ENCODE measurements at regions not wholly inside any gene's neighbourhood (a gene's known extent, or its start where the extent isn't known, plus 50 kb on each side); places are given as distances from the start of the nearest gene placed in this dataset.

DNA sequence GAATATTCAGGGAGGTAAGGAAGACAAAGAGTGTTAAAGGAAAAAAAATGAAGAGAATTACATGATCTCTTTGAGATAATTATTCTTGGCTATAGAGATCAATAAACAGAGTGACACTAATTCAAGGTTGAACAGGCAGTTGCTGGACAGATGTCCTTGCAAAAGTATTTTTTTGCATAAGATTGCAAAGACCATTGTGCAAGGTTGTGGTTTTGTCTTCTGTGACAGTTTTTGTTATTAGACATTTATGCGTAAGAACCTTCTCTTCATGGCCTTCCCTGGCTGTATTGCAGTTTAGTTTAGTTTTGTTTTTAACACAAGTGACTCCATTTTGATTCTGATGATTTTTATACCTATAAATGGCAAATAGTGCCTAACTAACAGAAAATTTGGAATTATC lies 682.8 kb upstream of the ARPP21 start (continued):
- TF ChIP-seq ZNF138 (CRISPR knock-in tag; conservative IDR thresholded peaks at IDR 0.05) (no peak), CREM (CRISPR knock-in tag; IDR thresholded peaks at IDR 0.05) (no peak), TEAD1 (CRISPR knock-in tag; IDR thresholded peaks at IDR 0.05) (no peak), TCF7 (CRISPR knock-in tag; IDR thresholded peaks at IDR 0.05; ENCODE audit: low read depth) (no peak)
- TF ChIP-seq, protein P1, sequence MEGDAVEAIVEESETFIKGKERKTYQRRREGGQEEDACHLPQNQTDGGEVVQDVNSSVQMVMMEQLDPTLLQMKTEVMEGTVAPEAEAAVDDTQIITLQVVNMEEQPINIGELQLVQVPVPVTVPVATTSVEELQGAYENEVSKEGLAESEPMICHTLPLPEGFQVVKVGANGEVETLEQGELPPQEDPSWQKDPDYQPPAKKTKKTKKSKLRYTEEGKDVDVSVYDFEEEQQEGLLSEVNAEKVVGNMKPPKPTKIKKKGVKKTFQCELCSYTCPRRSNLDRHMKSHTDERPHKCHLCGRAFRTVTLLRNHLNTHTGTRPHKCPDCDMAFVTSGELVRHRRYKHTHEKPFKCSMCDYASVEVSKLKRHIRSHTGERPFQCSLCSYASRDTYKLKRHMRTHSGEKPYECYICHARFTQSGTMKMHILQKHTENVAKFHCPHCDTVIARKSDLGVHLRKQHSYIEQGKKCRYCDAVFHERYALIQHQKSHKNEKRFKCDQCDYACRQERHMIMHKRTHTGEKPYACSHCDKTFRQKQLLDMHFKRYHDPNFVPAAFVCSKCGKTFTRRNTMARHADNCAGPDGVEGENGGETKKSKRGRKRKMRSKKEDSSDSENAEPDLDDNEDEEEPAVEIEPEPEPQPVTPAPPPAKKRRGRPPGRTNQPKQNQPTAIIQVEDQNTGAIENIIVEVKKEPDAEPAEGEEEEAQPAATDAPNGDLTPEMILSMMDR (IDR thresholded peaks at IDR 0.05), result no peak

DNA sequence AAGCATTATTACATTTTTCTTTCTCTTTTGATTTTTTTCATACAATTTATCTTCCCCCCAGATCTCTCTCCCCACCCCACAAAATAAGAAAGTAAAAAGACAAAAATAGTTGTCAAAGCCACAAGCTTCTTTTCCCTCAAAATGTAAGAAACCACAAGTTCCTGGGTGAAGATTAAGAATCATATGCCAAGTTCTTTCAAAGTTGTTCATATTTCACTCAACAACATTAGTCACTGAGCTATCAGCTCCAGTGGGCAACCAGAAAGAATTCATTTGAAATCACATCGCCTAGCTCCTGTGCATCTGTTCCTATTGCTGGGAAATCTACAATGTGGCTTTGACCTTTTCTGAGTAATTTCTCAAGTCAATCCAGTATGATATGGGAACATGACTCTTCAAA lies 681.6 kb upstream of the ARPP21 start:
- ATAC-seq, result no peak
- DNase-seq (ENCODE audit: low spot score), result no peak
- no peak overlapping the region for H3K4me3 Mint-ChIP-seq
- H3K9me3 Mint-ChIP-seq, result no peaks in the 10 kb centered on the region; the same call in 1 of the 2 replicates
- H3K27me3 Mint-ChIP-seq (ENCODE audit: low read depth), result no peaks in the 10 kb centered on the region
- POLR2A ChIA-PET, result no interaction called here
- peaks cover 20% of the 10 kb centered on the region for H3K4me1 Mint-ChIP-seq
- H3K27ac Mint-ChIP-seq, result no peak overlapping the region
- TF ChIP-seq ZBTB21 (CRISPR knock-in tag; IDR thresholded peaks at IDR 0.05; ENCODE audit: borderline replicate concordance), result no peak
- H3K36me3 Mint-ChIP-seq, result no peaks in the 10 kb centered on the region
- CTCF ChIA-PET, result no interaction called here

DNA sequence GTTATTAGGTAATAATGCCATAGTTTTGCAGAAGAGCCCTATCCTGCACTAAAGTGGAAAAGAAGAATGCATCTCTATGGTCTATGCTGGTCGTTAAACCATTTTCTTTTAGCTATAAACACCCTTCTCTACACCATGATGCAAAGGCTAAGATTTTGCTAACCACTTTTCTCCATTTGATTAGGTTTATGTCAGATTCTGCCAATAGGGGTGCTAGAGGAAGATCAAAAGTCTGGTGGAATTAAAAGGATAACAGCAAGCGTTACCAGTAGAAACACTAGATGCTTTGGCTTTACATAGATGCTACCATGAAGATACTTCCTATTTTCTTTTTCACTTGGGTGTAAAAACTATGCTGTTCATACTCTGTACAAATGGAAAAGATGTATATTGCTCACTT lies 669.8 kb upstream of the ARPP21 start:
- no peak for DNase-seq (ENCODE audit: low spot score)
- H3K27me3 Mint-ChIP-seq (ENCODE audit: low read depth), result no peaks in the 10 kb centered on the region
- H3K4me3 Mint-ChIP-seq, result no peak overlapping the region
- no peaks in the 10 kb centered on the region for H3K36me3 Mint-ChIP-seq
- CTCF ChIA-PET, result interaction anchor here (0.9 kb wide), 1 partner anchor 10 kb away, joined by 3 read pairs; no protein-coding TSS in a partner anchor
- H3K9me3 Mint-ChIP-seq, result peaks cover 3% of the 10 kb centered on the region; the same call in 1 of the 2 replicates
- no peaks in the 10 kb centered on the region for H3K4me1 Mint-ChIP-seq
- H3K27ac Mint-ChIP-seq, result no peak overlapping the region
- no peak; the same call in 1 of the 2 replicates for ATAC-seq
- POLR2A ChIA-PET, result no interaction called here
- TF ChIP-seq ZNF317 (CRISPR knock-in tag; IDR thresholded peaks at IDR 0.05; ENCODE audit: borderline replicate concordance, low read depth) (no peak), GRHL2 (CRISPR knock-in tag; IDR thresholded peaks at IDR 0.05; ENCODE audit: insufficient replicate concordance, severe bottlenecking) (no peak), ZNF396 (CRISPR knock-in tag; IDR thresholded peaks at IDR 0.05; ENCODE audit: borderline replicate concordance) (no peak), SOX15 (CRISPR knock-in tag; IDR thresholded peaks at IDR 0.05) (no peak), ZNF219 (CRISPR knock-in tag; IDR thresholded peaks at IDR 0.05; ENCODE audit: borderline replicate concordance) (no peak), MXD4 (CRISPR knock-in tag; IDR thresholded peaks at IDR 0.05; ENCODE audit: borderline replicate concordance) (no peak), IRF2 (CRISPR knock-in tag; IDR thresholded peaks at IDR 0.05; ENCODE audit: borderline replicate concordance, low read depth) (no peak), RELA (CRISPR knock-in tag; IDR thresholded peaks at IDR 0.05; ENCODE audit: borderline replicate concordance) (no peak), CREB1 (CRISPR knock-in tag; IDR thresholded peaks at IDR 0.05) (no peak), MYBL2 (CRISPR knock-in tag; IDR thresholded peaks at IDR 0.05) (no peak), FOXJ3 (CRISPR knock-in tag; IDR thresholded peaks at IDR 0.05; ENCODE audit: borderline replicate concordance) (no peak), ZNF138 (CRISPR knock-in tag; conservative IDR thresholded peaks at IDR 0.05) (no peak), OVOL2 (CRISPR knock-in tag; IDR thresholded peaks at IDR 0.05; ENCODE audit: borderline replicate concordance) (no peak)
- TF ChIP-seq, protein P2, sequence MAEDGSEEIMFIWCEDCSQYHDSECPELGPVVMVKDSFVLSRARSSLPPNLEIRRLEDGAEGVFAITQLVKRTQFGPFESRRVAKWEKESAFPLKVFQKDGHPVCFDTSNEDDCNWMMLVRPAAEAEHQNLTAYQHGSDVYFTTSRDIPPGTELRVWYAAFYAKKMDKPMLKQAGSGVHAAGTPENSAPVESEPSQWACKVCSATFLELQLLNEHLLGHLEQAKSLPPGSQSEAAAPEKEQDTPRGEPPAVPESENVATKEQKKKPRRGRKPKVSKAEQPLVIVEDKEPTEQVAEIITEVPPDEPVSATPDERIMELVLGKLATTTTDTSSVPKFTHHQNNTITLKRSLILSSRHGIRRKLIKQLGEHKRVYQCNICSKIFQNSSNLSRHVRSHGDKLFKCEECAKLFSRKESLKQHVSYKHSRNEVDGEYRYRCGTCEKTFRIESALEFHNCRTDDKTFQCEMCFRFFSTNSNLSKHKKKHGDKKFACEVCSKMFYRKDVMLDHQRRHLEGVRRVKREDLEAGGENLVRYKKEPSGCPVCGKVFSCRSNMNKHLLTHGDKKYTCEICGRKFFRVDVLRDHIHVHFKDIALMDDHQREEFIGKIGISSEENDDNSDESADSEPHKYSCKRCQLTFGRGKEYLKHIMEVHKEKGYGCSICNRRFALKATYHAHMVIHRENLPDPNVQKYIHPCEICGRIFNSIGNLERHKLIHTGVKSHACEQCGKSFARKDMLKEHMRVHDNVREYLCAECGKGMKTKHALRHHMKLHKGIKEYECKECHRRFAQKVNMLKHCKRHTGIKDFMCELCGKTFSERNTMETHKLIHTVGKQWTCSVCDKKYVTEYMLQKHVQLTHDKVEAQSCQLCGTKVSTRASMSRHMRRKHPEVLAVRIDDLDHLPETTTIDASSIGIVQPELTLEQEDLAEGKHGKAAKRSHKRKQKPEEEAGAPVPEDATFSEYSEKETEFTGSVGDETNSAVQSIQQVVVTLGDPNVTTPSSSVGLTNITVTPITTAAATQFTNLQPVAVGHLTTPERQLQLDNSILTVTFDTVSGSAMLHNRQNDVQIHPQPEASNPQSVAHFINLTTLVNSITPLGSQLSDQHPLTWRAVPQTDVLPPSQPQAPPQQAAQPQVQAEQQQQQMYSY (CRISPR knock-in tag; IDR thresholded peaks at IDR 0.05), result no peak
- TF ChIP-seq, protein P3, sequence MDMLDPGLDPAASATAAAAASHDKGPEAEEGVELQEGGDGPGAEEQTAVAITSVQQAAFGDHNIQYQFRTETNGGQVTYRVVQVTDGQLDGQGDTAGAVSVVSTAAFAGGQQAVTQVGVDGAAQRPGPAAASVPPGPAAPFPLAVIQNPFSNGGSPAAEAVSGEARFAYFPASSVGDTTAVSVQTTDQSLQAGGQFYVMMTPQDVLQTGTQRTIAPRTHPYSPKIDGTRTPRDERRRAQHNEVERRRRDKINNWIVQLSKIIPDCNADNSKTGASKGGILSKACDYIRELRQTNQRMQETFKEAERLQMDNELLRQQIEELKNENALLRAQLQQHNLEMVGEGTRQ (CRISPR knock-in tag; IDR thresholded peaks at IDR 0.05), result no peak
- TF ChIP-seq, protein P4, sequence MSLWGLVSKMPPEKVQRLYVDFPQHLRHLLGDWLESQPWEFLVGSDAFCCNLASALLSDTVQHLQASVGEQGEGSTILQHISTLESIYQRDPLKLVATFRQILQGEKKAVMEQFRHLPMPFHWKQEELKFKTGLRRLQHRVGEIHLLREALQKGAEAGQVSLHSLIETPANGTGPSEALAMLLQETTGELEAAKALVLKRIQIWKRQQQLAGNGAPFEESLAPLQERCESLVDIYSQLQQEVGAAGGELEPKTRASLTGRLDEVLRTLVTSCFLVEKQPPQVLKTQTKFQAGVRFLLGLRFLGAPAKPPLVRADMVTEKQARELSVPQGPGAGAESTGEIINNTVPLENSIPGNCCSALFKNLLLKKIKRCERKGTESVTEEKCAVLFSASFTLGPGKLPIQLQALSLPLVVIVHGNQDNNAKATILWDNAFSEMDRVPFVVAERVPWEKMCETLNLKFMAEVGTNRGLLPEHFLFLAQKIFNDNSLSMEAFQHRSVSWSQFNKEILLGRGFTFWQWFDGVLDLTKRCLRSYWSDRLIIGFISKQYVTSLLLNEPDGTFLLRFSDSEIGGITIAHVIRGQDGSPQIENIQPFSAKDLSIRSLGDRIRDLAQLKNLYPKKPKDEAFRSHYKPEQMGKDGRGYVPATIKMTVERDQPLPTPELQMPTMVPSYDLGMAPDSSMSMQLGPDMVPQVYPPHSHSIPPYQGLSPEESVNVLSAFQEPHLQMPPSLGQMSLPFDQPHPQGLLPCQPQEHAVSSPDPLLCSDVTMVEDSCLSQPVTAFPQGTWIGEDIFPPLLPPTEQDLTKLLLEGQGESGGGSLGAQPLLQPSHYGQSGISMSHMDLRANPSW (CRISPR knock-in tag; conservative IDR thresholded peaks at IDR 0.05; ENCODE audit: low read depth), result no peak
- TF ChIP-seq, protein P5, sequence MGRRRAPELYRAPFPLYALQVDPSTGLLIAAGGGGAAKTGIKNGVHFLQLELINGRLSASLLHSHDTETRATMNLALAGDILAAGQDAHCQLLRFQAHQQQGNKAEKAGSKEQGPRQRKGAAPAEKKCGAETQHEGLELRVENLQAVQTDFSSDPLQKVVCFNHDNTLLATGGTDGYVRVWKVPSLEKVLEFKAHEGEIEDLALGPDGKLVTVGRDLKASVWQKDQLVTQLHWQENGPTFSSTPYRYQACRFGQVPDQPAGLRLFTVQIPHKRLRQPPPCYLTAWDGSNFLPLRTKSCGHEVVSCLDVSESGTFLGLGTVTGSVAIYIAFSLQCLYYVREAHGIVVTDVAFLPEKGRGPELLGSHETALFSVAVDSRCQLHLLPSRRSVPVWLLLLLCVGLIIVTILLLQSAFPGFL (CRISPR knock-in tag; IDR thresholded peaks at IDR 0.05; ENCODE audit: borderline replicate concordance), result no peak

All from WTC11 (cell line).